Kasumi-1 (cell line): ENCODE measurements at regions not wholly inside any gene's neighbourhood (a gene's known extent, or its start where the extent isn't known, plus 50 kb on each side); places are given as distances from the start of the nearest gene placed in this dataset.

ENCODE experiments used
- DNase-seq, 2 experiments: peaks; one replicate each; lab custom pipeline; 2025; lab: John Stamatoyannopoulos, UW

GRCh38 chr6:144335311-144335861 lies 50.3 kb downstream of the UTRN start:
- peak; percentile 24 to 29 for DNase-seq

DNA sequence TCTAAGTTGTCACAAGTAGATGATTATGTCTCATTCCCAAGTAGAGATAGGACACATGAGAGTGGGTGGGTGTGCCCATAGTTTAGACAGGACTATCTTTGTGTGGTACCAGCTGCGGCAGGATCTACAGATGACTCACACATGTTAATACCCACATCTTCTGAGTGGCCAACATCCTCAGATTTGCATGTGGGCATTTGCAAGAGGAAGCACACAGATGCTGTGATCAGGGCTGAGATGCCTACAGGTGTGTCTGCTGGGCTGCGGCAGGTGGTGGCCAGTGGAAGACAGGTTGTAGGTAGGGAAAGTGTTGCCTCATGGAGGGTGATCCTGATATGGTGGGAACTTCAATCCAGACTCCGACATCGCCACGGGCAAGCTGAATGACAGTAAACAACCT lies 50.8 kb downstream of the UTRN start:
- DNase-seq: no peak

DNA sequence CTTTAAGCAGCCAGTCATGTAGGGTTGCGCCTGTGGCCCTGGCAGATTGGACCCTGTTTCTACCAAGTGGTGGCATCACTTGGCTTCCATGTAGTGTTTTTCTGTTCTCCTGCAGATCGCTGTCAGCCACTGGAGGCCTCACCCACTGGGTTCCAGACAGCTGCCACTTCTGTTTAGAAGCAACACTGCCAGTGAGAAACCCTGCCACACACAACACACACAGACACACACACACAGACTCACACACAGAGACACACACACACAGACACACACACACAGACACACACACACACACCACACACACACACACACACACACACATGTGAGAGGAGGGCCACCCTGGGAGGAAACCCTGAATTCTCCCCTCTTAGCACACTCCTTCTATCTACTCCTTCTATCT lies 51.8 kb downstream of the UTRN start:
- DNase-seq: no peak

DNA sequence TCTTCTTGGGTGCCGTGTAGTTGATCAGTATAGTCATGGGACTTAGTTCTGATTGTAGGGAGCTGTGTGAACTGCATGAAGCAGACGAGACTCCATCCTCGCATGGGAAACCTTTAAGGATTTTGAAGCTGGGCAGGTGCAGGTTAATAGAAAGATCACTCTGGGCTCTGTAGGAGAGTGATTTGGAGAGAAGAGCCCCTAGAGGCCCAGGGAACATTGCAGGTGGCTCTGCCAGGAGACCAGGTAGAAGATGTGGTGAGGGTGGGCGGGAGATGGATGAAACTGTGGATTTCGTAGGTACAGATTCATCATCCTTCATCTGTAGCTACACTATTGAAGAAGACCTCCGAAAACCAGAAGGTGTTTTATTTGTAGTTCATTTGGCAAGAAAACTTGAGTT lies 53.3 kb downstream of the UTRN start:
- no peak for DNase-seq

GRCh38 chr6:144338951-144339700 lies 54.0 kb downstream of the UTRN start:
- peak; percentile 53 to 71 for DNase-seq

DNA sequence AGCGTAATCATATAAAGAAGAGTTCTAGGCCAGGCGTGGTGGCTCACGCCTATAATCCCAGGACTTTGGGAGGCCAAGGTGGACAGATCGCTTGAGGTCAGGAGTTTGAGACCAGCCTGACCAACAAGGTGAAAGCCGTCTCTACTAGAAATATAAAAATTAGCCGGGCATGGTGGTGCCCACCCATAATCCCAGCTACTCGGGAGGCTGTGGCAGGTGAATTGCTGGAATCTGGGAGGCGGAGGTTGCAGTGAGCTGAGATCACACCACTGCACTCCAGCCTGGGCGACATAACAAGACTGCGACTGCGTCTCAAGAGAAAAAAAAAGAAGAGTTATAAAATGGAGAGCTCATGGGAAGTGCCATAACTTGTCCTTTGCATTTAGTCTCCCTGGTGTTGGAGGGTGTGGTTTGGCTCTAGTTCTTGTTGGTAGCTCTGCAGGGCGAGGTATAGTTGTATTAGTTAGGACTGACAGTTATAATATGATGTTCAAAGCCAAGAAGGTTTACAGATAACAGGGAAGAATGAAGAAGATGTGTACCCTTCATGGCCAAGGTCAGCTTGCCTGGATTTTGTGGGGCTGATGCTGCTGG lies 54.8 kb downstream of the UTRN start:
- DNase-seq: no peak

- no peak for DNase-seq
These were observed 55.6 kb downstream of the UTRN start for GRCh38 chr6:144340541-144341371.

DNA sequence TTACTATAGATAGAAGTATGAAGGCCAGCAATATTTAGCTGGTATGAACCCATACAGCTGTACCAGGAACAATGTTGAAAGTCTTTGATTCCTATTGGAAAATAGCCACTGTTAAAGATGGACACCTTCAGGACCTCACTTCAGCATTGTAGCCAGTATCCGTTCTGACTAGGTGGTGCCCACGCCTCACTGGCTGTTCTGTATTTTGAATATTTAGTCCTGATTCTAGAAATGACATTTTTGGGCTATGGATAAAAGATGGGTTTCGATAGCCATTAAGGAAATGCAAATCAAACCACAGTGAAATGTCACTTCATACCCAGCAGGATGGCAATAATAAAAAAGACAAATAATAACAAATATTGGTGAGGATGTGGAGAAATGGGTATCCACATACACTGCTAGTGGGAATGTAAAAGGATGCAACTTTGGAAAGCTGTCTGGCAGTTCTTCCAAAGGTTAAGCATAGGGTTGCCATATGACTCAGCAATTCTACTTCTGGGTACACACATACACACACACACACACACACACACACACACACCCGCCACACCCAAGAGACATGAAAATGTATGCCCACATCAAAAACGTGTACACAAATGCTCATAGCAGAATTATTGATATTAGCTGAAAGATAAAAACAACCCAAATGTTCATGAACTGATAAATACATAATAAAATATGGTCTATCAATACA lies 56.8 kb downstream of the UTRN start:
- no peak for DNase-seq

- peak; percentile 30 to 34 for DNase-seq
These were observed 58.7 kb downstream of the UTRN start for GRCh38 chr6:144343701-144344428.

DNA sequence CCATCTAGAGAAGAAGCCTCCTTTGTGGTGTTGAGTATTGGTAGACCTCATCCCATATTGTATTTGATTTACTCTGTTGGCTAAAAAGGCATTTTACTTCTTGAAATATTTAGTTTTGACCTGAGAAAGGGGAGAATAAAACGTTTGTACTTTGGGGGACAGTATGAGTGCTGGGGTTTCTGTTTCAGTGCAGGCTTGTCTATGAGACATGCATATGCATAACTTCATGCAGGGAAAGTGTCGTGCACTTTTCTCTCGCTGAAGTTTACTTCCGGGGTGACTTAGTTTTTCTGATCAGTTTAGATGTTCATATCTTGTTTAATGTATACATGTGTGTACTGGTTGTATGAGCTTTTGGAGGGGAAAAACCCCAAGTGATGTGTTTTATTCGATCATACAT lies 59.5 kb downstream of the UTRN start:
- no peak for DNase-seq

GRCh38 chr6:144345451-144345850 lies 60.3 kb downstream of the UTRN start:
- DNase-seq: no peak

DNA sequence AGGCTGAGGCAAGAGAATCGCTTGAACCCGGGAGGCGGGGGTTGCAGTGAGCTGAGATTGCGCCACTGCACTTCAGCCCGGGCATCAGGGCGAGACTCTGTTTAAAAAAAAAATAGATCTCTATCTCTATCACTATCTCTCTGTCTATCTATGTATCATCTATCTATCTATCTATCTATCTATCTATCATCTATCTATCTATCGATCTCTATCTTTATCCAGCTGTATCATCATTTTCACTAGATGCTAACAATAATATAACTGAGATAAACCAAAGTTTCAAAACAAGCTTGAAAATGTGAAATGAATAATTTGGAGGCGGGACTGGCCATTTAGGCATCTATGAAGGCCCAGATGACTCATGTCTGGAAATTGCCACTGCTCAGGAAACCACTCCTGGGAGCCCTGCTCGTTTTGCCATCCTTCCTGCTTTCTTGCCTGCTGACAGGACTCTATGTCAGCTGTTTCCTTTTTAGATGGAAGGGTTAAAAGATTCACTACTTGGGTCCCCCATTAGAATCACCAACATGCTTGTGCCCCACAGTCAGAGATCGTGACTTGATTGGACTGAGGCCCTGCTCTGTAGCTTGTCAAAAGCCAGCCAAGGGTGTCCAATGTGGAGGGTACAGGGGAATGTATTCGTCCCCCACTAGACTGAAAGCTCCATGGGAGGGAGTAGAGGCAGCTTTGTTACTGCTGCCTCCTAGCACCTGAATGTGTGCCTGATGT lies 61.7 kb downstream of the UTRN start:
- DNase-seq: peak; percentile 51 to 69

- DNase-seq: peak; percentile 30 to 51
These were observed 62.3 kb downstream of the UTRN start for GRCh38 chr6:144347448-144347759.

DNA sequence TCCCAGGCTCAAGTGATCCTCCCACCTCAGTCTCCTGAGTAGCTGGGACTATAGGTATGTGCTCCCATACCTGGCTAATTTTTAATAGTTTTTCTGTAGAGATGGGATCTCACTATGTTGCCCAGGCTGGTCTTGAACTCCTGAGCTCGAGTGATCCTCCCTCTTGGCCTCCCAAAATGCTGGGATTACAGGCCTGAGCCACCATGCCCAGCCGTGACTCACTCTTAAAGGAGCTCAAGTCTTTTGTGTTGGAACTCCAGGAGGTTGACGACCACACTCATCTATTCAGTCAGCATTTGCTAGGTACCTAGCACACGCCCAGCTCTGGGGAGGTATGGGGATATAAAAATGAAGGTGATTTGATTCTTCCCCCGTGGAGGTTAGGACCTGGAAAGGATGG lies 62.8 kb downstream of the UTRN start:
- no peak for DNase-seq

DNA sequence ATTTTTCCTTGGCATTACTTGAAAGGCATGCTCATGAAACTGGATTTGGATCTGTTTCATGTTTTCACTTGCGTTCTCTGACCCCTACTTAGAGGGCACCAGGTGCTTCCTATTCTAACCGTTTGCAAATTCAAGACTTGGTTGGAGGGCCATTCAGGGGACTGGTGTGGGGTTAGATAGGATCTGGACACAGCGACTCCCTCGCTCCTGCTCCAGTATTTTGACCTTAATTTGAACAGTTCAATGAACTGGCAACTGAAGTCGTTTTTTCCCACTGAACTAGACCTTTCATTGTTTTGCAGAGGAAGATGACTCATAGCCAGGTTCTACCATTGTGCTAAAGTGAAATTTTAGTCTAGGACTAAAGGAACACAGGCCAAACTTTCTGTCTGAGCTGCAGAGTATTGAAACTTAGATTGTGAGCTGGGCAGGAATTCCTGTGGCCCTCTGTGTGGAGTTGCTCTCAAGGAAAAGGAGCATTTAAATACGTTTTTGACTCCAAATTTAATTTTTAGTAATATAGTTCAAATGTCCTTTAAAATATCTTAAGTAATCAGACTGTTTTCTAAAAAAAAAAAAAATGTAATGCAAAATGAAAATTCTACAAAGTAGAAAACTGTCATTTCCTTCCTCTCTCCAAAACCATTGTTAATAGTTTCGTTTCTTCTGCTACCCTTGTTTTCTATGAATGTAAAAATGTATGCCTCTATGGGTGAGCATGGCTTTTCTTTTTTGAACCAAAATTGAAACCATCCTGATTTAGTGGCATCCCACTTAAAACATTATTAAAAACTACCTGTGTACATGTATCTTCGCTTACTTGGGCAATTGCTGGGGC lies 64.8 kb downstream of the UTRN start:
- peak; percentile 51 to 67 for DNase-seq

DNA sequence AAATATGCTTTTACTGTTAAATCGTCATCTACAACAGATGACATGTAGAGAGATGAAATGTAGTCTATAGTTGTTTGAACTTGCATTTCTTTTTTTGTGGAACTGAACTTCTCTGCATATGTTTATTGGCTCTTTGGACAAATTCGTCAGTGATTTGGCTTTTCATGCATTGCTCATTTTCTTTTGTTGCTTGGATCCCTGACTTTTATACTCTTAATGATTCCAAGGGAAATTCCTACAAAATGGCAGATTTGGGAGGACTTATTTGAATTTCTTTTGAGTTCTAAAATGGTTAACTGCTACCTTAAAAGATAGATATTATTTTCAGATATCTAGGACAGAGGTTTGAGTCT lies 65.4 kb downstream of the UTRN start:
- DNase-seq: no peak

DNA sequence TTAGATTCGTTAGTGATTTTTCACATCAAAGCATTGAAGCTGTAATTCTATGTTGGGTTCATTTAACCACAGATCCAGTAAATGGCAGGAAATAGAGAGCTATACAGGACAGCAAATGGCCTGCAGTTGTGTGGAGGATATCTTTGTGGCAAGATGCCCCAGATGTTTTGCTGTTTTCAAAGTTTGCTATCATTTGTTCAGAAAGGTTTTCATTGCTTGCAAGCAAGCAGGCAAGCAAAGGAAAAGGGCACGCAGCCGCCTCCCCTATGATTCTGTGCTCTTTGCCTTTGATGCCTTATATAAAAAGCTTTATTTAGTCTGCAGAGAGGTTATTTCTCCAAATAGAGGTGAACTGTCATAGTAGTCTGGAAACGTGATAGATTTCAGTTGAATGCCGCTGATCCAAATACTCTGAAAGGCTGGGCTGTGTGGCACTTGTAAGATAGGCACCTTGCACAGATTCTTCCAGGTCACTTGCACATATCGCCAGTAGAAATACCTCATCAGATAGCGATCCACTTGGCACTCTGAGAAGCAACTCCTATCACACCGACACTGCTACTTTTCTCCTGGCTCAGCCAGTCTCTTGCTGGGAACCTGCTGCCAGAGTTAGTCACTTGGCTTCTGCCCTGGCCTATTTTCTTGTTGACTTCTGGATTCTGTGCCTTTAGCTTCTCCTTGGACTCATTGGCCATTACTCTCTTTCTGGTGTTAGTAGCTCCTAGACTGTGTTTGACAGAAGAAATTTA lies 66.4 kb downstream of the UTRN start:
- DNase-seq: peak in 1 of 2 experiments; percentile 27

DNA sequence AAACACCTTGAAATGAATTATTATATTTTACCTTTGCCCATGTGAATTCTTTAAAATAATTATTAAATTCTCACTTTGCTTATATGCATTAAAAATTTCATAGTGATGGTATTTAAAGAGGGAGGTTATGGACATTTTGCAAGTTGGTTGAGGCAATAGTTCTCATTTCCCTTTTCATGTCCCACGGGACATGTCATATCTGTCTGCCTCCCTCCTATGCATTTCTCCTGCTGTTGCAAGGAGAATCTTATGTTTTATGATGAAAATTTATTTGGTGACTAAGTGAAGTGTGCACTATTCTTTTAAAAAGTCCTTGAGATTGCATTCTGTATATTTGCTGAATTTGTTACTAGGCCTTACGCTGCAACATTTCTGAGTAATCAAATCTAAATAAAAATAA lies 67.2 kb downstream of the UTRN start:
- DNase-seq: no peak

- no peak for DNase-seq
These were observed 68.8 kb downstream of the UTRN start for GRCh38 chr6:144353871-144354314.
